ENCODE measurements at regions not wholly inside any gene's neighbourhood (a gene's known extent, or its start where the extent isn't known, plus 50 kb on each side); places are given as distances from the start of the nearest gene placed in this dataset.

DNA sequence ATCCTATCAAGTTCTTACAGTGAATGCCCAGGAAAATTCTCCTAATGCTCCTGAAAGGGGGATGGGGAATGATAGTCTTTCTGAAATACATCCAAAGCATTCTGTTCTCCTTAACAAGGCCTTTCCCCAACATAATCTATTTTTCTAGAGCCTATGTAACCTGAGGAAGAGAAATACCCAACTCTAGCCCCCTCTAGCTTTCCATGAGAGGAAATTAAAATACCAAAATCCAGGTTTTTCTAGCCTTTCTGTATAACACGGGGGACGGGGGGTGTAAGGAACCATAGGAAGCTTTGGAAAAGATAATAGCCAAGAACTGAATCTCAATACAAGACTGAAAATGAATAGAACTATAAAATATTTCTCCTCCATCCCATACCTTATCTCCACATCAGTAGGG, 815.9 kb downstream of the SLITRK6 start:
- H3K4me2 ChIP-seq, result no peak overlapping the region
- no peaks in the 10 kb centered on the region for H3K9me3 ChIP-seq (ENCODE audit: insufficient read depth, low read depth)
- H3K27me3 ChIP-seq (ENCODE audit: insufficient read depth, low read depth), result no peaks in the 10 kb centered on the region
- no peaks in the 10 kb centered on the region for H3F3A ChIP-seq (ENCODE audit: insufficient read depth, low read depth)
- no peaks in the 10 kb centered on the region for H4K20me1 ChIP-seq (ENCODE audit: insufficient read depth)
- H3K27ac ChIP-seq, result no peak overlapping the region
- H3K36me3 ChIP-seq (ENCODE audit: low read depth), result no peaks in the 10 kb centered on the region
- no peak overlapping the region for H3K4me3 ChIP-seq
- no peak overlapping the region for H2AFZ ChIP-seq
- H3K9me2 ChIP-seq (ENCODE audit: insufficient read depth), result no peaks in the 10 kb centered on the region
- no peak for DNase-seq
- TF ChIP-seq, protein P1, sequence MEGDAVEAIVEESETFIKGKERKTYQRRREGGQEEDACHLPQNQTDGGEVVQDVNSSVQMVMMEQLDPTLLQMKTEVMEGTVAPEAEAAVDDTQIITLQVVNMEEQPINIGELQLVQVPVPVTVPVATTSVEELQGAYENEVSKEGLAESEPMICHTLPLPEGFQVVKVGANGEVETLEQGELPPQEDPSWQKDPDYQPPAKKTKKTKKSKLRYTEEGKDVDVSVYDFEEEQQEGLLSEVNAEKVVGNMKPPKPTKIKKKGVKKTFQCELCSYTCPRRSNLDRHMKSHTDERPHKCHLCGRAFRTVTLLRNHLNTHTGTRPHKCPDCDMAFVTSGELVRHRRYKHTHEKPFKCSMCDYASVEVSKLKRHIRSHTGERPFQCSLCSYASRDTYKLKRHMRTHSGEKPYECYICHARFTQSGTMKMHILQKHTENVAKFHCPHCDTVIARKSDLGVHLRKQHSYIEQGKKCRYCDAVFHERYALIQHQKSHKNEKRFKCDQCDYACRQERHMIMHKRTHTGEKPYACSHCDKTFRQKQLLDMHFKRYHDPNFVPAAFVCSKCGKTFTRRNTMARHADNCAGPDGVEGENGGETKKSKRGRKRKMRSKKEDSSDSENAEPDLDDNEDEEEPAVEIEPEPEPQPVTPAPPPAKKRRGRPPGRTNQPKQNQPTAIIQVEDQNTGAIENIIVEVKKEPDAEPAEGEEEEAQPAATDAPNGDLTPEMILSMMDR (conservative IDR thresholded peaks at IDR 0.05), result no peak
- no peak for TF ChIP-seq EZH2 (IDR thresholded peaks at IDR 0.05; ENCODE audit: low read depth)
- no peaks in the 10 kb centered on the region for H3K4me1 ChIP-seq (replicated peaks; ENCODE audit: insufficient read depth)
- ChIA-PET POLR2A (ENCODE audit: unreplicated experiment) (no interaction called here), CTCF (interaction anchor here (0.7 kb wide), 1 partner anchor 706 kb away, joined by 4 read pairs; no protein-coding TSS in a partner anchor)
- intact Hi-C loops (cut with micrococcal nuclease; ENCODE audit: unreplicated experiment), result no loop called here
- no peaks in the 10 kb centered on the region for H3K79me2 ChIP-seq (ENCODE audit: low read depth)
- no TSS peak for BruUV-seq (replicated peaks)

DNA sequence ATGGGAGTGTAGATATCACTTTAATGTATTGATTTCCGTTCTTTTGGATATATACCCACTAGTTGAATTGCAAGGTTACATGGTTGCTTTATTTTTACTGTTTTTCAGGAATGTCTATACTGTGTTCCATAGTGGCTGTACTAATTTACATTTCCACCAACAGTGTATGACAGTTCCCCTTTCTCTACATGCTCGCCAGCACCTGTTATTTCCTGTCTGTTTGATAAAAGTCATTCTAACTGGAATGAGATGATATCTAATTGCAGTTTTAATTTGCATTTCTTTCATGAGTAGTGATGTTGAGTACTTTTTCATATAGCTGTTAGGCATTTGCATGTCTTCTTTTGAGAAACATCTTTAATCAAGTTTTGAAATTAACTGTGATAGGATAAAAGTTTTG, 818.6 kb downstream of the SLITRK6 start:
- Histone ChIP-seq H3K27ac (no peak overlapping the region), H3K27me3 (ENCODE audit: insufficient read depth, low read depth) (no peaks in the 10 kb centered on the region), H3K79me2 (ENCODE audit: low read depth) (no peaks in the 10 kb centered on the region), H3K9me2 (ENCODE audit: insufficient read depth) (no peaks in the 10 kb centered on the region), H3K4me3 (no peak overlapping the region), H3K4me2 (no peak overlapping the region), H3F3A (ENCODE audit: insufficient read depth, low read depth) (no peaks in the 10 kb centered on the region), H3K9me3 (ENCODE audit: insufficient read depth, low read depth) (no peaks in the 10 kb centered on the region), H2AFZ (no peak overlapping the region), H3K36me3 (ENCODE audit: low read depth) (no peaks in the 10 kb centered on the region), H3K4me1 (replicated peaks; ENCODE audit: insufficient read depth) (no peaks in the 10 kb centered on the region), H4K20me1 (ENCODE audit: insufficient read depth) (no peaks in the 10 kb centered on the region)
- BruUV-seq (replicated peaks), result no TSS peak
- ChIA-PET CTCF (no interaction called here), POLR2A (ENCODE audit: unreplicated experiment) (no interaction called here)
- TF ChIP-seq, protein P1 (conservative IDR thresholded peaks at IDR 0.05), result no peak
- no peak for TF ChIP-seq EZH2 (IDR thresholded peaks at IDR 0.05; ENCODE audit: low read depth)
- DNase-seq, result no peak
- intact Hi-C loops (cut with micrococcal nuclease; ENCODE audit: unreplicated experiment), result no loop called here

DNA sequence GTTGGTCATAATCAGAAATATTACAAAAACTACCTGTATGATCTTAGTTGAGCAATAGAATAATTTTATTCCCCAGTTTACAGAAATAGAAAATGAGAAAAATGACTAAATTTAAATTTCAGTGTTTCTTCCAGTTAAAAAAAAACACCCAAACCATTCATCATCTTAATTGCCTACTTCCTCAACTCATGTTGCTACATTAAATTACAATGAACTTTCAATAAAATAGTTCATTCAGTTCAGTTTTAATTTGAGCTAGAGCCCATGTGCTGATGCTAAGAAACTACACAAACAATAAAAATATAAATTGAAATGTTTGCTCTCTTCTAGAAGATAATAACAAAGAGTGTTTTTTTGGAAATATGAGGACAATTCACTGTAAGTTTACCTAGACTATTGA, 820.4 kb downstream of the SLITRK6 start:
- H2AFZ ChIP-seq, result no peak overlapping the region
- intact Hi-C loops (cut with micrococcal nuclease; ENCODE audit: unreplicated experiment), result no loop called here
- no peak overlapping the region for H3K4me2 ChIP-seq
- H3K4me3 ChIP-seq, result no peak overlapping the region
- POLR2A ChIA-PET (ENCODE audit: unreplicated experiment), result no interaction called here
- no peak for DNase-seq
- CTCF ChIA-PET, result no interaction called here
- H3K9me3 ChIP-seq (ENCODE audit: insufficient read depth, low read depth), result no peaks in the 10 kb centered on the region
- no peaks in the 10 kb centered on the region for H3K4me1 ChIP-seq (replicated peaks; ENCODE audit: insufficient read depth)
- no peaks in the 10 kb centered on the region for H3K36me3 ChIP-seq (ENCODE audit: low read depth)
- no peaks in the 10 kb centered on the region for H3K27me3 ChIP-seq (ENCODE audit: insufficient read depth, low read depth)
- no TSS peak for BruUV-seq (replicated peaks)
- H3K79me2 ChIP-seq (ENCODE audit: low read depth), result no peaks in the 10 kb centered on the region
- no peak overlapping the region for H3K27ac ChIP-seq
- no peaks in the 10 kb centered on the region for H4K20me1 ChIP-seq (ENCODE audit: insufficient read depth)
- TF ChIP-seq, protein P1 (conservative IDR thresholded peaks at IDR 0.05), result no peak
- no peak for TF ChIP-seq EZH2 (IDR thresholded peaks at IDR 0.05; ENCODE audit: low read depth)
- H3F3A ChIP-seq (ENCODE audit: insufficient read depth, low read depth), result no peaks in the 10 kb centered on the region
- H3K9me2 ChIP-seq (ENCODE audit: insufficient read depth), result no peaks in the 10 kb centered on the region

All from PC-9 (cell line).